GM19463 (cell line): ENCODE measurements at regions not wholly inside any gene's neighbourhood (a gene's known extent, or its start where the extent isn't known, plus 50 kb on each side); places are given as distances from the start of the nearest gene placed in this dataset.

Experiments
- ATAC-seq: cut with Tn5 transposase; IDR thresholded peaks from one replicate; pipeline ENCODE4 v1.9.1; 2021; ENCODE audit warnings: mild to moderate bottlenecking, moderate library complexity; ENCODE audit not compliant: unreplicated experiment

DNA sequence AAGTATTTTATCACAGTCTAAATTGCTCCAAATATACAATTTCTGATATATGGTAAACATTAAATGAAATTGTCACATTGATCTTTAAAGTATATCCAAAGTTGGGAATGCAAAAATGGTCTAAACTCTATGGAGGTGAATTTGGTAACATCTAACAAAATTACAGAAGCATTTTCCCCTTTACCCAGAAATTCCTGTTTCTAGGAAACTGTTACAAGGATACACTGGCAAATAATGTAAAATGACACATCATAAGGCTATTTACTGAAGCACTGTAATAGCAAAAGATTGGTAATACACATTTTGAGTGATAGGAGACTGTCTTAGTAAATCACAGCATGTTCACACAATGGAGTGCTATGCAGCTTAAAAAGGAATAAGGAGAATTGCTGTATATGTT, 50.0 kb upstream of the SLCO2A1 start:
- no peak for ATAC-seq
